ENCODE measurements at regions not wholly inside any gene's neighbourhood (a gene's known extent, or its start where the extent isn't known, plus 50 kb on each side); places are given as distances from the start of the nearest gene placed in this dataset.

DNA sequence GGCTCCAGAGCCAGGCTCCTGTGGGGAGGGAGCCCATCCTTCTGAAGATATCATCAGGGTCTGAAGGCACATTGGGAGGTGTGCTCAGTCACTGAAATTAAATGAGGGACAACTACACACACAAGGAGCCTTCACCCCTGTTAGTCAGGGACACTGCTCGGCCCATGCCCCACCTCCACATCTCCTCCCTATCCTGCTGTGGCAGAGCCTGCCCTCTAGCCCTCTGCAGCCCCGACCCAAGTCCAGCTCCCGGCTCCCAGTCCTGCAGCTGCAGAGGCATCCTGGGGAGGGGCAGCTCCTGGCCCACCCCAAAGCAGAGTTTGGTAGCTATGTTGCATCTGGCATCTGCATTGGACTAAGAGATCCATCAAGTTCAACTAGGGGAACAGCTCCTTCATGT is 136.3 kb downstream of the ZNF248 start:
- TF ChIP-seq, protein P1, sequence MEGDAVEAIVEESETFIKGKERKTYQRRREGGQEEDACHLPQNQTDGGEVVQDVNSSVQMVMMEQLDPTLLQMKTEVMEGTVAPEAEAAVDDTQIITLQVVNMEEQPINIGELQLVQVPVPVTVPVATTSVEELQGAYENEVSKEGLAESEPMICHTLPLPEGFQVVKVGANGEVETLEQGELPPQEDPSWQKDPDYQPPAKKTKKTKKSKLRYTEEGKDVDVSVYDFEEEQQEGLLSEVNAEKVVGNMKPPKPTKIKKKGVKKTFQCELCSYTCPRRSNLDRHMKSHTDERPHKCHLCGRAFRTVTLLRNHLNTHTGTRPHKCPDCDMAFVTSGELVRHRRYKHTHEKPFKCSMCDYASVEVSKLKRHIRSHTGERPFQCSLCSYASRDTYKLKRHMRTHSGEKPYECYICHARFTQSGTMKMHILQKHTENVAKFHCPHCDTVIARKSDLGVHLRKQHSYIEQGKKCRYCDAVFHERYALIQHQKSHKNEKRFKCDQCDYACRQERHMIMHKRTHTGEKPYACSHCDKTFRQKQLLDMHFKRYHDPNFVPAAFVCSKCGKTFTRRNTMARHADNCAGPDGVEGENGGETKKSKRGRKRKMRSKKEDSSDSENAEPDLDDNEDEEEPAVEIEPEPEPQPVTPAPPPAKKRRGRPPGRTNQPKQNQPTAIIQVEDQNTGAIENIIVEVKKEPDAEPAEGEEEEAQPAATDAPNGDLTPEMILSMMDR (IDR thresholded peaks at IDR 0.05) = no peak
- TF ChIP-seq POLR2A (IDR thresholded peaks at IDR 0.05) = no peak

All from uterus (tissue), 2 donors.